ENCODE measurements at regions not wholly inside any gene's neighbourhood (a gene's known extent, or its start where the extent isn't known, plus 50 kb on each side); places are given as distances from the start of the nearest gene placed in this dataset.

- Histone ChIP-seq H3K27ac (ENCODE audit: low read depth in 2 of 2, low read length in 2 of 2) (no peak overlapping the region), H3K27me3 (ENCODE audit: control insufficient read depth, insufficient read depth, low read length) (no peaks in the 10 kb centered on the region), H3K36me3 (ENCODE audit: control insufficient read depth in 2 of 3, insufficient read depth in 3 of 3, low read length in 3 of 3) (no peaks in the 10 kb centered on the region), H3K9me3 (ENCODE audit: control insufficient read depth in 2 of 3, insufficient read depth in 1 of 3, low read length in 3 of 3) (no peaks in the 10 kb centered on the region), H3K4me3 (ENCODE audit: low read length in 3 of 3) (no peak overlapping the region), H3K9ac (ENCODE audit: low read length in 3 of 3) (no peak overlapping the region), H3K4me1 (ENCODE audit: control insufficient read depth in 2 of 3, insufficient read depth in 2 of 3, low read depth in 1 of 3, low read length in 3 of 3) (no peaks in the 10 kb centered on the region)
- FAIRE-seq (no peak), DNase-seq (no peak)
- TF ChIP-seq CTCF (IDR thresholded peaks at IDR 0.05; ENCODE audit: borderline replicate concordance, extremely low read depth, insufficient read depth): no peak
- intact Hi-C loops (cut with DNase I): no loop called here
Observed at GRCh38 chr13:81848291-81848690, 1507.4 kb upstream of the SPRY2 start.

- Histone ChIP-seq H3K9ac (ENCODE audit: low read length in 3 of 3) (no peak overlapping the region), H3K4me3 (ENCODE audit: low read length in 3 of 3) (no peak overlapping the region), H3K36me3 (ENCODE audit: control insufficient read depth in 2 of 3, insufficient read depth in 3 of 3, low read length in 3 of 3) (no peaks in the 10 kb centered on the region), H3K4me1 (ENCODE audit: control insufficient read depth in 2 of 3, insufficient read depth in 2 of 3, low read depth in 1 of 3, low read length in 3 of 3) (no peaks in the 10 kb centered on the region), H3K27me3 (ENCODE audit: control insufficient read depth, insufficient read depth, low read length) (no peaks in the 10 kb centered on the region), H3K27ac (ENCODE audit: low read depth in 2 of 2, low read length in 2 of 2) (no peak overlapping the region), H3K9me3 (ENCODE audit: control insufficient read depth in 2 of 3, insufficient read depth in 1 of 3, low read length in 3 of 3) (no peaks in the 10 kb centered on the region)
- intact Hi-C loops (cut with DNase I): no loop called here
- TF ChIP-seq CTCF (IDR thresholded peaks at IDR 0.05; ENCODE audit: borderline replicate concordance, extremely low read depth, insufficient read depth): no peak
- FAIRE-seq (no peak), DNase-seq (no peak)
Observed at GRCh38 chr13:81846771-81847170, 1505.8 kb upstream of the SPRY2 start.

GRCh38 chr13:81821259-81821658 is 1480.3 kb upstream of the SPRY2 start:
- no peaks in the 10 kb centered on the region for H3K4me1 ChIP-seq (ENCODE audit: control insufficient read depth in 2 of 3, insufficient read depth in 2 of 3, low read depth in 1 of 3, low read length in 3 of 3)
- DNase-seq: no peak
- peaks cover 0 to 3% (median 0%) of the 10 kb centered on the region in 3 donors for H3K9me3 ChIP-seq (ENCODE audit: control insufficient read depth in 2 of 3, insufficient read depth in 1 of 3, low read length in 3 of 3)
- no peak overlapping the region for H3K4me3 ChIP-seq (ENCODE audit: low read length in 3 of 3)
- no peak overlapping the region for H3K27ac ChIP-seq (ENCODE audit: low read depth in 2 of 2, low read length in 2 of 2)
- no peak for TF ChIP-seq CTCF (IDR thresholded peaks at IDR 0.05; ENCODE audit: borderline replicate concordance, extremely low read depth, insufficient read depth)
- intact Hi-C loops (cut with DNase I): no loop called here
- FAIRE-seq: no peak
- no peak overlapping the region for H3K9ac ChIP-seq (ENCODE audit: low read length in 3 of 3)
- no peaks in the 10 kb centered on the region for H3K27me3 ChIP-seq (ENCODE audit: control insufficient read depth, insufficient read depth, low read length)
- no peaks in the 10 kb centered on the region for H3K36me3 ChIP-seq (ENCODE audit: control insufficient read depth in 2 of 3, insufficient read depth in 3 of 3, low read length in 3 of 3)

- H3K27ac ChIP-seq (ENCODE audit: low read depth in 2 of 2, low read length in 2 of 2): no peak overlapping the region
- FAIRE-seq (no peak), DNase-seq (no peak)
- H3K9me3 ChIP-seq (ENCODE audit: control insufficient read depth in 2 of 3, insufficient read depth in 1 of 3, low read length in 3 of 3): no peaks in the 10 kb centered on the region
- H3K27me3 ChIP-seq (ENCODE audit: control insufficient read depth, insufficient read depth, low read length): no peaks in the 10 kb centered on the region
- H3K36me3 ChIP-seq (ENCODE audit: control insufficient read depth in 2 of 3, insufficient read depth in 3 of 3, low read length in 3 of 3): no peaks in the 10 kb centered on the region
- no peak overlapping the region for H3K9ac ChIP-seq (ENCODE audit: low read length in 3 of 3)
- H3K4me1 ChIP-seq (ENCODE audit: control insufficient read depth in 2 of 3, insufficient read depth in 2 of 3, low read depth in 1 of 3, low read length in 3 of 3): no peaks in the 10 kb centered on the region
- TF ChIP-seq CTCF (IDR thresholded peaks at IDR 0.05; ENCODE audit: borderline replicate concordance, extremely low read depth, insufficient read depth): no peak
- intact Hi-C loops (cut with DNase I): no loop called here
- no peak overlapping the region for H3K4me3 ChIP-seq (ENCODE audit: low read length in 3 of 3)
Observed at GRCh38 chr13:81800433-81800832, 1459.5 kb upstream of the SPRY2 start.
